Vagina (tissue), 2 donors: ENCODE measurements at regions not wholly inside any gene's neighbourhood (a gene's known extent, or its start where the extent isn't known, plus 50 kb on each side); places are given as distances from the start of the nearest gene placed in this dataset.

Source experiments
- DNase-seq, 2 donors: peaks; one replicate each; pipeline ENCODE4 v3.0.0-alpha.2; 2017; ENCODE audit errors: extremely low spot score in 2 of 2
- H3K27ac ChIP-seq: fragments of 200-600 bp; sonication (generic); one replicate; pipeline ENCODE4 v1.5.1; 2019
- H3K27me3 ChIP-seq: fragments of 200-600 bp; sonication (generic); one replicate; pipeline ENCODE4 v1.5.1; 2019
- H3K36me3 ChIP-seq, 2 donors: fragments of 200-600 bp; sonication (generic); one replicate each; pipeline ENCODE4 v1.5.1; 2017 to 2019
- H3K4me1 ChIP-seq: fragments of 200-600 bp; sonication (generic); one replicate; pipeline ENCODE4 v1.5.1; 2019
- H3K4me3 ChIP-seq, 2 donors: fragments of 200-600 bp; sonication (generic); 1 replicate in 1 of 2; 2 replicates in 1 of 2; pipeline ENCODE4 v1.5.1; 2016 to 2019
- H3K9me3 ChIP-seq: fragments of 200-600 bp; sonication (generic); one replicate; pipeline ENCODE4 v1.5.1; 2019
- POLR2A ChIP-seq, 2 donors: fragments of 450-650 bp; IDR thresholded peaks; one replicate each; pipeline ENCODE4 v1.6.1; 2017; ENCODE audit warnings: antibody characterized with exemption in 2 of 2, mild to moderate bottlenecking in 2 of 2, moderate library complexity in 2 of 2
- POLR2AphosphoS5 ChIP-seq, 2 donors: sonication (generic); formaldehyde crosslinking; IDR thresholded peaks; one replicate each; pipeline ENCODE4 v1.9.0; 2017; ENCODE audit warnings: antibody characterized with exemption in 2 of 2, mild to moderate bottlenecking in 2 of 2, low read depth in 1 of 2; ENCODE audit not compliant: insufficient read depth in 1 of 2
- intact Hi-C: fragments of 100-400 bp; cut with DNase I; formaldehyde crosslinking; loops from one replicate; pipeline ENCODE4 v1.15.1; 2023
- TF ChIP-seq, protein P1 (sequence below), 3 experiments: fragments of 450-650 bp in 2 of 3; fragments of 200-600 bp in 1 of 3; sonication (generic) in 1 of 3; IDR thresholded peaks; one replicate each; pipeline ENCODE4 v1.5.1; 2017 to 2019; ENCODE audit warnings: antibody characterized with exemption in 3 of 3, mild to moderate bottlenecking in 2 of 3, moderate library complexity in 2 of 3

DNA sequence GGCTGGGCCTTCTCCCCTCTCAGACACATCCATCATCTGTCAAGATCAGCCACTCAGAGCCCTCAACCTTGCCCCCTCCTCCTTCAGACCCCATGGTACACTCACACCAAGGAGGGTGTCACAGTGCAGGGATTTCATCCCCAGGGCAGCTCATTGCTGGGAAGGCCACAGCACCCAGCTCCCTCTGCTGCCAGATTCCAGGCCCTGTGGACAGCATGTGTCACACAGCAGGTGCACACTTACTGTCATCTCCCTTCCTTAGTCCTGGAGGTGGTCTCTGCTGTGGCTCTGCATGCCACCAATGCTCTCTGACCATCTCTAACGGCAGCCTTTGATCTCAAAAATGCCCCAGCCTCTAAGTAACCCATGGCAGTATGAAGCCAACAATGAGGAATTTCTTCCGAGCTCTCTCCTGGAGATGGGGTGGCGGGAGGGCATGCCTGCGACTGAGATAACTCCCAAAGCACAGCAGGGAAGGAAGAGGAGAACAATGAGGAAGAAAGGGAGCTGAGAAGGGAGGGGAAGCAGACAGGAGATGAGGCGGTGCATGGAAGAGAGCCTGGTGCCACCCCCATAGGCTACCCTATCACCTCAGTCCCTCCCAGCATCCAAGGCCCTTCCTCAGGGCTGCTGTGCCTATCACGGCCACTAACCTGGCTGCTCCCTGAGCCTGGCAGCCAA is 101.0 kb downstream of the SINHCAF start:
- Histone ChIP-seq H3K36me3 (no peaks in the 10 kb centered on the region), H3K4me1 (no peaks in the 10 kb centered on the region), H3K27me3 (no peaks in the 10 kb centered on the region), H3K9me3 (no peaks in the 10 kb centered on the region), H3K4me3 (no peak overlapping the region), H3K27ac (no peak overlapping the region)
- intact Hi-C loops: no loop called here
- peak in 1 of 2 donors; percentile 62 for DNase-seq
- TF ChIP-seq, protein P1, sequence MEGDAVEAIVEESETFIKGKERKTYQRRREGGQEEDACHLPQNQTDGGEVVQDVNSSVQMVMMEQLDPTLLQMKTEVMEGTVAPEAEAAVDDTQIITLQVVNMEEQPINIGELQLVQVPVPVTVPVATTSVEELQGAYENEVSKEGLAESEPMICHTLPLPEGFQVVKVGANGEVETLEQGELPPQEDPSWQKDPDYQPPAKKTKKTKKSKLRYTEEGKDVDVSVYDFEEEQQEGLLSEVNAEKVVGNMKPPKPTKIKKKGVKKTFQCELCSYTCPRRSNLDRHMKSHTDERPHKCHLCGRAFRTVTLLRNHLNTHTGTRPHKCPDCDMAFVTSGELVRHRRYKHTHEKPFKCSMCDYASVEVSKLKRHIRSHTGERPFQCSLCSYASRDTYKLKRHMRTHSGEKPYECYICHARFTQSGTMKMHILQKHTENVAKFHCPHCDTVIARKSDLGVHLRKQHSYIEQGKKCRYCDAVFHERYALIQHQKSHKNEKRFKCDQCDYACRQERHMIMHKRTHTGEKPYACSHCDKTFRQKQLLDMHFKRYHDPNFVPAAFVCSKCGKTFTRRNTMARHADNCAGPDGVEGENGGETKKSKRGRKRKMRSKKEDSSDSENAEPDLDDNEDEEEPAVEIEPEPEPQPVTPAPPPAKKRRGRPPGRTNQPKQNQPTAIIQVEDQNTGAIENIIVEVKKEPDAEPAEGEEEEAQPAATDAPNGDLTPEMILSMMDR (IDR thresholded peaks at IDR 0.05): no peak
- TF ChIP-seq POLR2AphosphoS5 (IDR thresholded peaks at IDR 0.05; ENCODE audit: insufficient read depth in 1 of 2, low read depth in 1 of 2) (no peak), POLR2A (IDR thresholded peaks at IDR 0.05) (no peak)

DNA sequence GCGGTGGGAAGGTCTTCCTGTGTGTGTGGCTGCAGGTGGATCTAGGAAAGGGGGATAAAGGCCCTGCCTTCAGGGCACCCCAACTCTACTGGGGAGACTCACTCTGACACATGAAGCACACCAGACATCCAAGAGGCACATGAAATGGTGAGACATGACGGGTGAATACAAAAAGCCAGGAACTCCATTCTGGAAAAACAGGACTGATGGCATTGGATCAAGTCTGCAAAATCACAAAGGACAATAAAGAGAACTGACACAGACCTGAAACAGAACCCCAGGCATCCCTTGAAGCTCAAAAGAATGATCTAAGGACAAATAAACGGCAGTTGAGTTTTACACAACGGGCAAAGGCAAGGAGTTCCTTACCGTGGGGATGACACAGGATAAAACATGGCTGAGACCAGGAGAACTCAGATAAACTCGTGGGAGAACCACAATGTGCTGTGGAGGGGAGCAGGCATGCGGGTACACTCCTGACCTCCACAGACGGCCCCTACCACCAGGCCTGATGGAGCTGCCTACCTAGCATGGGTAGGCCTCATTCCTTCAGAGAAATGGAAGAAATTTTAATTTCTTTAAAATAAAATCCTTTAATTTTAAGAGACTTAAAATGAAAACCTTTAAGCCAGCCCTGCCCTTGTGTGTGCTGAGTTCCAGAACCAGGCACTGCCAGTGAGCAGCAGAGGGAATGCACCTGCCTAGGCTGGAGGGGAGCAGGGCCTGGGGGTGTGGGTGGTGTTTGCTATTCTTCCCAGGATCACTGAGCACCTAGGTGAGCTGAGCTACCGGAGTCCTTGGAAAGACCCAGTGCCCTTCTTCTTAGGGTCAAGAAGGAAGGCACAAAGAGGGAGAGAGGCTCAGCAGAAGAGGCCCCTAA is 100.1 kb downstream of the SINHCAF start:
- H3K27me3 ChIP-seq: no peaks in the 10 kb centered on the region
- intact Hi-C loops: no loop called here
- TF ChIP-seq POLR2AphosphoS5 (IDR thresholded peaks at IDR 0.05; ENCODE audit: insufficient read depth in 1 of 2, low read depth in 1 of 2): no peak
- TF ChIP-seq, protein P1 (IDR thresholded peaks at IDR 0.05): no peak
- TF ChIP-seq POLR2A (IDR thresholded peaks at IDR 0.05): no peak
- H3K4me3 ChIP-seq: no peak overlapping the region
- no peaks in the 10 kb centered on the region for H3K4me1 ChIP-seq
- no peak overlapping the region for H3K27ac ChIP-seq
- no peaks in the 10 kb centered on the region for H3K36me3 ChIP-seq
- no peaks in the 10 kb centered on the region for H3K9me3 ChIP-seq
- DNase-seq: peak in 1 of 2 donors; percentile 56

DNA sequence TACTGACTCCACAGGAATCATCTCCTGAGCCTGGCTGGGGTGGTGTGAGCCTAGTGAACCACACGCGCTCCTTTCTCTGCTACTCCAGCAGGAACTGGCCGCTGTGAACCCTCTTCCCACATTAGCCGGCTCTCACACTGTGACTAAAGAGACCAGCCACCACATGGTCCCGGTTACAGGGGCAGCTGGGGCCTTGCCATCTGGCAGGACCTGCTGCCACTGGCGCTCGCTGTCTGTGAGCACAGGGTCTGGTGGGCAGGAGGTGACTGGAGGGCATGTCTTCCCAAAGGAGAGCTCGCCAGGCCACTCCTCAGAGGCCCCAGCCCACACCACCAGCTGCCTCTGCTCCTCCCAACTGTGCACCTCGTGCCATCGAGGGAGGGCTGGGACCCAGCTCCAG is 99.3 kb downstream of the SINHCAF start:
- TF ChIP-seq, protein P1 (IDR thresholded peaks at IDR 0.05): no peak
- TF ChIP-seq POLR2A (IDR thresholded peaks at IDR 0.05): no peak
- Histone ChIP-seq H3K27ac (no peak overlapping the region), H3K36me3 (no peaks in the 10 kb centered on the region), H3K9me3 (no peaks in the 10 kb centered on the region), H3K4me1 (no peaks in the 10 kb centered on the region), H3K4me3 (no peak overlapping the region), H3K27me3 (no peaks in the 10 kb centered on the region)
- peak in 1 of 2 donors; percentile 49 for DNase-seq
- intact Hi-C loops: no loop called here

DNA sequence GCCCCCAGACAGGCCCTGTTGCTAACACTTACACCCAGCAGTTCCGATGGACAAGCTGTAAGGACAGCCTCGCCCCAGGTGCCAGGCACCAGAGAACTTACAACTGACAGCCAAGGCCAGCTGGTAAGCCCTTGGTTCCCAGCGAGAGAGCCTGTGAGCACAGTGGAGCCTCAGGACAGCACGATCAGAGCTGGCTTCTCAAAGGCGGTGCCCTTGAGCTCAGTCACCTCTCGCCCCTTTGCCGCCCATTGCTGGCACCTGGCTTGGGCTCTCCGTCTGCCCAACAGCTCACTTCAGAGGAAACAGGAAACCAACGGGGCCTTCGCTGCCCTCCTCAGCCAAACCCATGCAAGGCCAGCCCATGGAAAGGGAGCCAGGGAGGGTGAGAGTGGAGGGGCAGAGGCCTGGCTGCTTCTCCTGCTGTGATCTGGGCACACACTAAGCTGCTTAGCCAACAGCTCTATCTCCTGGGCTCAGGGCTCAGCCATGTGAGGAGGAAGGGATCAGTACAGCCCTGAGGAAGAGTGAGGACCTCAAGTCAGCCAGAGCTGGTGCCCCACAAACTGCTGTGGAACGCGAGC is 98.5 kb downstream of the SINHCAF start:
- intact Hi-C loops: no loop called here
- Histone ChIP-seq H3K9me3 (no peaks in the 10 kb centered on the region), H3K27ac (no peak overlapping the region), H3K27me3 (no peaks in the 10 kb centered on the region), H3K4me3 (no peak overlapping the region), H3K4me1 (no peaks in the 10 kb centered on the region), H3K36me3 (no peaks in the 10 kb centered on the region)
- DNase-seq: peak in 1 of 2 donors; percentile 84
- TF ChIP-seq POLR2A (IDR thresholded peaks at IDR 0.05): no peak
- no peak for TF ChIP-seq POLR2AphosphoS5 (IDR thresholded peaks at IDR 0.05; ENCODE audit: insufficient read depth in 1 of 2, low read depth in 1 of 2)
- TF ChIP-seq, protein P1 (IDR thresholded peaks at IDR 0.05): no peak
